ENCODE measurements at regions not wholly inside any gene's neighbourhood (a gene's known extent, or its start where the extent isn't known, plus 50 kb on each side); places are given as distances from the start of the nearest gene placed in this dataset.

- TF ChIP-seq CTCF (IDR thresholded peaks at IDR 0.05) = no peak
- TF ChIP-seq POLR2A (IDR thresholded peaks at IDR 0.05) = no peak
- no peak for TF ChIP-seq EP300 (IDR thresholded peaks at IDR 0.05)
Measured at GRCh38 chr5:148898413-148899075, 72.1 kb downstream of the ADRB2 start.
